Effector memory CD8-positive, alpha-beta T cell (primary cell): ENCODE measurements at regions not wholly inside any gene's neighbourhood (a gene's known extent, or its start where the extent isn't known, plus 50 kb on each side); places are given as distances from the start of the nearest gene placed in this dataset.

Source experiments
- ATAC-seq: fragments of 150-1000 bp; cut with Tn5 transposase; replicated peaks from 2 replicates; pipeline ENCODE4 v1.10.0; 2021; ENCODE audit warnings: mild to moderate bottlenecking, moderate library complexity
- DNase-seq, 3 experiments: peaks; one replicate each; pipeline ENCODE4 v3.0.0; 2021
- H3K27ac Mint-ChIP-seq, 2 donors: one replicate each; pipeline ENCODE4 v1.8.0; 2022; ENCODE audit warnings: mild to moderate bottlenecking in 2 of 2, mixed read lengths in 2 of 2, moderate library complexity in 2 of 2
- H3K27me3 Mint-ChIP-seq, 2 donors: one replicate each; pipeline ENCODE4 v1.8.0; 2022; ENCODE audit warnings: mixed read lengths in 2 of 2
- H3K36me3 Mint-ChIP-seq: one replicate; pipeline ENCODE4 v1.8.0; 2022; ENCODE audit warnings: mild to moderate bottlenecking, moderate library complexity, mixed read lengths; ENCODE audit not compliant: insufficient read depth
- H3K4me1 Mint-ChIP-seq, 2 donors: one replicate each; pipeline ENCODE4 v1.8.0; 2022; ENCODE audit warnings: low read depth in 2 of 2, mixed read lengths in 2 of 2
- H3K4me3 Mint-ChIP-seq, 2 donors: one replicate each; pipeline ENCODE4 v1.8.0; 2022; ENCODE audit warnings: mild to moderate bottlenecking in 2 of 2, mixed read lengths in 2 of 2, moderate library complexity in 2 of 2
- H3K9me3 Mint-ChIP-seq, 2 donors: one replicate each; pipeline ENCODE4 v1.8.0; 2022; ENCODE audit warnings: mixed read lengths in 2 of 2

DNA sequence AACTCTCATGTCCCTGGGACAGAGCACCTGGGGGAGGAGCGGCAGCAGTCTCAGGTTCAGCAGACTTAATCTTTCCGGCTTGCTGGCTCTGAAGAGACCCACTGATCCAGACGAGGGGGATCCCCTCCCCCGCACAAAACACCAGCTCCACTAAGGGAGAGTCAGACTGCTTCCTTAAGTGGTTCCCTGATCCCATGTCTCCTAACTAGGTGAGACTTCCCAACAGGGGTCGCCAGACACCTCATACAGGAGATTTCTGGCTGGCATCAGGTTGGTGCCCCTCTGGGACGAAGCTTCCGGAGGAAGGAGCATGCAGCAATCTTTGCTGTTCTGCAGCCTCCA is 157.2 kb upstream of the TMEM45B start:
- H3K27me3 Mint-ChIP-seq = peaks cover 0 to 10% of the 10 kb centered on the region in 2 donors
- no peaks in the 10 kb centered on the region for H3K36me3 Mint-ChIP-seq
- no peak for DNase-seq
- H3K9me3 Mint-ChIP-seq = peaks cover 10 to 23% of the 10 kb centered on the region in 2 donors
- no peak for ATAC-seq
- H3K4me1 Mint-ChIP-seq = no peaks in the 10 kb centered on the region
- no peak overlapping the region for H3K27ac Mint-ChIP-seq
- no peak overlapping the region for H3K4me3 Mint-ChIP-seq

DNA sequence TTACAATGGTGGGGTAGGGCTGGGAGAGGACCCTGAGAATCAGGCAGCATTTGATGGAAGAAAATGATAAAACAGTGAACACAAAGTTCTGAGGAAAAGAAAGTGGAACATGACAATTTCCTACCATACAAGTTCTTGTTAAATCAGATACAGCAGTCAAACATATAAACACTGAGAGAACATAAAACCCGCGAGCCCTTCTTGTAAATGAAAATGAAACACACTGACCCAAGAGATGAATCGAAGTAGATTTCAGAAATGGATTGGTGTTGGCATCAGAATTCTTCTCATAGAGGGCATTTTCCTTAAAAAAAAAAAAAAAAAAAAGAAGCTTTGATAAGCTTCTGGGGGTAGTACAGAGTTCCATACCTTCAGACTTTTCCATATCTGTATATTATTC is 134.7 kb upstream of the TMEM45B start:
- Mint-ChIP-seq H3K27ac (no peak overlapping the region), H3K4me1 (no peaks in the 10 kb centered on the region), H3K4me3 (no peak overlapping the region), H3K36me3 (no peaks in the 10 kb centered on the region), H3K9me3 (no peaks in the 10 kb centered on the region), H3K27me3 (peaks cover 8 to 10% of the 10 kb centered on the region in 2 donors)
- no peak for ATAC-seq
- DNase-seq = no peak

DNA sequence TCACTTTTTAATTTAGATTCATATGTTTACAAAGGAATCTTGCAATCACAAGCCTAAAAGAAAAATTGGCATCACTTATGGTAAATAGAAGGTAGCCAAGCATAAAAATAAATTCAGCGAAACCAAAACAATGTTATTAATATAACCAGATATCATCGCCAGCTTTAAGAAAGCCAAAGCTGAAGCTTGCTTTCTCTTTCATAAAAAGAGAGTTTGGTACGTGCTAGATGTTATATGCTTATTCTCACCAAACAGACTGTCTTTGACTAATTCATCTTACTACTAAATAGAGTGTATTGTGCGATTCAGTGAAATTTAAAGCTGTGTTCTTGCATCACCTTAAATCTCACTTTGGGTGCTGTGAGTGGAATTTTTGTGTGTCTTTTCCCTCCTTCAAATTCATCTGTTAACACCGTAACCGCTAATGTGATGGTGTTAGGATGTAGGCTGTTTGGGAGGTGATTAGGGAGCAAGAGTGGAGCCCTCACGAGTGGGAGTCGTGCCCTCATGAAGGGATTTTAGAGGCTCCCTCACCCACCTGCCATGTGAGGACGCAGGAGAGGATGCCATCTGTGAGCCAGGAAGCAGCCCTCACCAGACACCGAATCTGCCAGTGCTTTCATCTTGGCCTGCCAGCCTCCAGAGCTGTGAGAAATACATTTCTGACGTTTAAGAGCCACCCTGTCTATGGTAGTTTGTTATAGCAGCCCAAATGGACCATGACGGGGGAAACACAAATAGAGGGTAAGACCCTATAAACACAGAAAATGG is 134.1 kb upstream of the TMEM45B start:
- H3K27me3 Mint-ChIP-seq = peaks cover 8 to 10% of the 10 kb centered on the region in 2 donors
- no peaks in the 10 kb centered on the region for H3K9me3 Mint-ChIP-seq
- H3K4me3 Mint-ChIP-seq = no peak overlapping the region
- no peak overlapping the region for H3K27ac Mint-ChIP-seq
- H3K36me3 Mint-ChIP-seq = no peaks in the 10 kb centered on the region
- H3K4me1 Mint-ChIP-seq = no peaks in the 10 kb centered on the region
- ATAC-seq = no peak
- no peak for DNase-seq

DNA sequence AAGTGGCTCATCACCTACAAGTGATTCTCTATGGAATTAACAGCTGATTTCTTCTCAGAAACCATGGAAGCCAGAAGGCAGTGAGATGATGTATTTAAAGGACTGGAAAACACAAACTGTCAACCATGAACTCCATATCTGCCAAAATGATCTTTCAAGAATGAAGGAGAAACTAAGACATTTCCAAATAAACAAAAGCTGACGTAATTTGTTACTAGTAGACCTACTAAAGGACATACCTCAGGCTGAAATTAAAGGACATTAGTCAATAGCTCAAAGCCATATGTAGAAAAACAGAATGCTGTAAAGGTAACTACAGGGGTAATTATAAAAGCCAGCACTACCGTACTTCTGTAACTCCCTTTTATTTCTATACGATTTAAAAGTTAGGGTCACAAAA is 129.4 kb upstream of the TMEM45B start:
- DNase-seq (no peak), ATAC-seq (no peak)
- Mint-ChIP-seq H3K27me3 (peaks cover 15 to 21% of the 10 kb centered on the region in 2 donors), H3K36me3 (no peaks in the 10 kb centered on the region), H3K9me3 (no peaks in the 10 kb centered on the region), H3K27ac (no peak overlapping the region), H3K4me1 (no peaks in the 10 kb centered on the region), H3K4me3 (no peak overlapping the region)

DNA sequence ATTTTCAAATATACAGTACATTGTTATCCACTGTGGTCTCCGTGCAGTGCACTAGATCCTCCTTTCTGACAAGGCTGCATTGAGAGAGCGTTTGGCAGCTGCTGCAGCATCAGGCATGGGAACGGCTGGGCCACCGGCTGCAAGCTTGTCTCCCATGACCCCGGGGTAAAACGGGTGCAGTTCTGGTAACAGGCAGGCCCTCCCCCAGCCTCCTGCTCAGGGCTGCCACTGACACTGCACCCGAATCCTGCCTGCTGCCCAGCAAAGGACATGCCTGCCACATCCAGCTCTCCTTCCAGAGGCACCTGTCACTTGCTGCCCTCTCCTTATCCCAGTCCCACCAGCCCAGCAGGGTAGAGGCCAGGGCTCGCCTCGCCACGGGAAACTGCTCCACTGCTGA is 124.5 kb upstream of the TMEM45B start:
- DNase-seq (no peak), ATAC-seq (no peak)
- Mint-ChIP-seq H3K4me3 (no peak overlapping the region), H3K4me1 (peaks cover 4% of the 10 kb centered on the region in 2 donors), H3K27ac (no peak overlapping the region), H3K36me3 (peaks cover 3% of the 10 kb centered on the region), H3K9me3 (no peaks in the 10 kb centered on the region), H3K27me3 (peaks cover 7 to 31% of the 10 kb centered on the region in 2 donors)

DNA sequence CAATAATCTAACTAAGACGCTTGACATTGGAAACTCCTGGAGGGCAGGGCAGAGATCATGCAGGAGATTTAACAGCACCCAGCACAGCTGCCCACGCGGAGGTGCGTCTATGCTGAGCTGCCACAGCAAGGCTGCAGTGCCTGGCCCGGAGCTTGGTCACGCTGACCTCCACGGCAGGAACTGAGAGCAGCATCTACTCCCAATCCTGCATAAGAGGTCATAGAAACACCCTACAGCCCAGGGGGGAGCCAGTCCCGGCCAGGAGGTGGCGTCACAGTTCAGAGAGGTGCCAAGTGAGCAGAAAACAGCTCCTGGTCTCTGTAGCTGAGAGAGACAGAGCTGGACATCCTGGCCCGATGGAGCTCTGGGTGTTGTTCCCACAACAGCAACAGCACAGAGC is 121.1 kb upstream of the TMEM45B start:
- Mint-ChIP-seq H3K27ac (no peak overlapping the region), H3K4me1 (peaks cover 4 to 6% of the 10 kb centered on the region in 2 donors), H3K4me3 (no peak overlapping the region), H3K27me3 (peaks cover 10 to 53% of the 10 kb centered on the region in 2 donors), H3K36me3 (peaks cover 3% of the 10 kb centered on the region), H3K9me3 (no peaks in the 10 kb centered on the region)
- DNase-seq (no peak), ATAC-seq (no peak)

DNA sequence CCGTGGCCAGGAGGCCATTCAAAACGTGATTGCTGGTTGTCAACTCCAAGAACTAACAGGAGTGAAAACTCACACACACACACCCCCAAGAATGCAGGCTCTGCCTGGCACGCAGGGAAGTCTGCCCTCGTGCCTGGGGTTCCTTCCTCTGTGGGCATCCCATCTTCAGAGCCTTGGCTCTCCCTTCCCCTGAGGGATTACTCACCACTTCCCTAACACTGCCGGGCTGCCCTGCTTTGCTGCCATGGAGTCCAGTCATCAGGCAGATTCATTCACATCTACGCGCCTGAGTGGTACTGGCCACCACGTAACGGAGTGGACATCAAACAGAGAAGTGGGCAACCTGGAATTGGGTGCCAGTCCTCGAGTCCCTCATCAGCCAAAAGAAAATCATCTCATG is 120.7 kb upstream of the TMEM45B start:
- H3K9me3 Mint-ChIP-seq = no peaks in the 10 kb centered on the region
- peaks cover 4 to 6% of the 10 kb centered on the region in 2 donors for H3K4me1 Mint-ChIP-seq
- H3K27ac Mint-ChIP-seq = no peak overlapping the region
- no peak for ATAC-seq
- H3K36me3 Mint-ChIP-seq = peaks cover 3% of the 10 kb centered on the region
- H3K4me3 Mint-ChIP-seq = peak overlapping the region; percentile 78 to 79
- DNase-seq = no peak
- H3K27me3 Mint-ChIP-seq = peaks cover 10 to 58% of the 10 kb centered on the region in 2 donors

DNA sequence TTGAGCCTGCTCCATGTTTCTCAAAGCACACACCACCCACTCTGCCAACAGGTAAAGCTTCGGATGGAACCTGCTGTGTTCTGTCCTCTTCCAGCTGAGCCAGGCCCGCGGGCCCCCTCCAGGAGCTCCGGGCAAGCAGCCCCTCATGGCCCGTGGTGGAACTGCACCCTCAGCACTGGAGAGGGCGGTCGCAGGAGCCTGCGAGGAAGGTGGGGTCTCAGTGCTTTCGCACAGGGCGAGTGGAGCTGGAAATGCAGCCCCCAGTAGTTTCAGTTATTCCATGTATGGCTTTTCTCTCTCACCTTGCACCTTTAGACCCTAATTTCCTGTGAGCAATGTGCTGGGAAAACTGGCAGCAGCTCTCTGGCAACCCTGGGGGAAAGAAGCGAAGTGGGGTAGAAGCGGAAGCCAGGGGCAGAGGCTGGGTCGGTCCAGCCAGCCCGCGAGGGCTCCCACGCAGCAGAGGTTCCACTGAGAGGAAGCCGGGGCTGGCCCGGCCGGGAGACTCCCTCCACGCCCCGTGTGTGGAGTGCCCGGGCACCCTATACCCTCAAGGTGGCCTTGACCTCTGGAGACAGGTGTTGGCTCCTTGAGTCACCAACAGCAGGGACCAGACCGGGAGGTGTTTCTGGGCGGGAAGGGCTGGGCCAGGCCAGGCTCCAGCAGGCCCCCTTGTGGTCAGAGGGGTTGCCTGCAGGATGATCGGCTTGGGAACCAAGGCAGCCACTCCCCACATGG is 119.9 kb upstream of the TMEM45B start:
- ATAC-seq (peak; percentile 86), DNase-seq (peak; percentile 23 to 45 (median 25))
- peaks cover 10 to 57% of the 10 kb centered on the region in 2 donors for H3K27me3 Mint-ChIP-seq
- H3K4me1 Mint-ChIP-seq = peaks cover 4 to 6% of the 10 kb centered on the region in 2 donors
- H3K9me3 Mint-ChIP-seq = no peaks in the 10 kb centered on the region
- peaks cover 3% of the 10 kb centered on the region for H3K36me3 Mint-ChIP-seq
- no peak overlapping the region for H3K27ac Mint-ChIP-seq
- peak overlapping the region; percentile 78 to 79 for H3K4me3 Mint-ChIP-seq

DNA sequence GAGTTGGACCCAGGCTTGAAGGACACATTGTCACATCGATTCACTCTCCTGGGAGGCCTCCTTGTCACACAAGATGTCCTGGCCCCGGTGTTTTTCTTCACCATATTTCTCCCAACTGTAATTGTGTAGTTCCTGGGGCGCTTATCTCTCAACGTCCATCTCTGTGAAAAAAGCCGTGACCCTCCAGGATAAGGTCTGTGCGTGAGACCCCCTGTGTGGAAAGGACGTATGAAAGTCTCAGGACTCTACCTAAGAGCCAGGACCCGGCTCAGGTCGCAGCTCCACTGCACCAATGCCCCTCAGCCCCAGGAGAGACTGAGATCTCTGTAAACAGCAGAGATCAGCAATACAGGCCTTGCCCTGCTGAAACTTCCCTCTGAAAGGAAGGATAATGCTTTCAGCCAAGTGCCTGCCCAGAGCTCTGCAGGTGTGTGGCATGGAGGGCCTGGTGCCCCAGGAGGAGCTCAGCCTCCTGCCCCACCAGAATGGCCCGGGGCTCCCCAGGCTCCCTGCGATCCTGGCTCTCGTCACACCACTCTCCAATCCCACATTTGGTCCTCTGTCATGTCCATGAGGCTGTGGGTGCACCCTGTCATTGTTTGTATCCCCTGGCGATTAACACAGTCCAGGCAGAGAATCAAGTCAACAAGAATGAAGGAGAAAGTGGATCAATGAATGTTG is 119.2 kb upstream of the TMEM45B start:
- peaks cover 3% of the 10 kb centered on the region for H3K36me3 Mint-ChIP-seq
- H3K27me3 Mint-ChIP-seq = peaks cover 10 to 50% of the 10 kb centered on the region in 2 donors
- H3K4me1 Mint-ChIP-seq = peaks cover 4 to 6% of the 10 kb centered on the region in 2 donors
- peak overlapping the region; percentile 64 to 78 for H3K4me3 Mint-ChIP-seq
- H3K27ac Mint-ChIP-seq = no peak overlapping the region
- no peaks in the 10 kb centered on the region for H3K9me3 Mint-ChIP-seq
- ATAC-seq (no peak), DNase-seq (no peak)

DNA sequence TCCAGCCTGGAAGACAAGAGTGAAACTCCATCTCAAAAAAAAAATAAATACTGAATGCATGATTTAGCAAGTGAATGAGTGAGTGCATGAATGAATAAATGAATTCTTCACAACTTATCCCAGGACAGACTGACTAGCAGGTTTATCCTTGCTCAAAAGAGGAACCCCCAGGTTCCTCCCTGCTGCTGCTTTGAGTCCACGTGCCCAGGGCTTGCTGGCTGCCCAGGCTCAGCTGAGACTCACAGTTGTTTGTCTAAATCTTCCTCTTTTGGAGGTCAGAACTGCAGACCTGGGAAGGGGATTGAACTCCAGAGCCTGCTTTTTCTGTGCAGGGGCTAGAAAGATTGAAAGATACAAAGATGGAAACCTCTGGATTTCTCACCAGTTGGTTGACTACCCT is 117.4 kb upstream of the TMEM45B start:
- DNase-seq (no peak), ATAC-seq (no peak)
- Mint-ChIP-seq H3K27ac (no peak overlapping the region), H3K9me3 (no peaks in the 10 kb centered on the region), H3K4me1 (peaks cover 4 to 6% of the 10 kb centered on the region in 2 donors), H3K4me3 (no peak overlapping the region), H3K36me3 (peaks cover under 1% of the 10 kb centered on the region), H3K27me3 (peaks cover 16 to 49% of the 10 kb centered on the region in 2 donors)

DNA sequence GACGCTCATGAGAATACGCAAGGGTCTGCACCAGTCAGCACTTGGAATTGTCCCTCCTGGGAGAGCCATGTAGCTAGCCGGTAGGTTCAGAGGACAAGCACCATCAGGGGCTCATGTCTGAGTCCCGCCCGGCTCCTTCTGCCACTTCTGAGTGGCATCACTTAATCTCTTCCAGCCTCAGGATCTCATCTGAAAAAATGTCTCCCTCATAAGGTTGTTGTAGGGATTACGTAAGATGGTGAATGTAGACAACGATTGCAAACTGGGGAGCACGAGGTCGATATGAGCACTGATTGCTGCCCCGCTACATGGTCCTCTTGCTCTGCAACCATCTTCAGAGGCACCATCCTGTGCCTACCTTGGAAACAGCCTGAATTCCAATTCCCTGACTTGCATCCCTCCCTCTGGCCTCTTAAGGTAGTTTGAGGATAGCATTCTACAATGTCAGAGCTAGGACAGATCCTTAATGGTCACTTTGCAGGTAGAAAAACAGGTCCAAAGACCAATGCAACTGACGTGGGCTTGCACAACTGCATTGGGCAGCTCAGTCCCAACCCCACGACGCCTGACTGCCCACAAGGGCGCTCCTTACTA is 115.8 kb upstream of the TMEM45B start:
- Mint-ChIP-seq H3K4me1 (peaks cover 4 to 6% of the 10 kb centered on the region in 2 donors), H3K27me3 (peaks cover 16 to 65% of the 10 kb centered on the region in 2 donors), H3K9me3 (no peaks in the 10 kb centered on the region), H3K4me3 (no peak overlapping the region), H3K27ac (no peak overlapping the region), H3K36me3 (peaks cover 3% of the 10 kb centered on the region)
- ATAC-seq (no peak), DNase-seq (no peak)

DNA sequence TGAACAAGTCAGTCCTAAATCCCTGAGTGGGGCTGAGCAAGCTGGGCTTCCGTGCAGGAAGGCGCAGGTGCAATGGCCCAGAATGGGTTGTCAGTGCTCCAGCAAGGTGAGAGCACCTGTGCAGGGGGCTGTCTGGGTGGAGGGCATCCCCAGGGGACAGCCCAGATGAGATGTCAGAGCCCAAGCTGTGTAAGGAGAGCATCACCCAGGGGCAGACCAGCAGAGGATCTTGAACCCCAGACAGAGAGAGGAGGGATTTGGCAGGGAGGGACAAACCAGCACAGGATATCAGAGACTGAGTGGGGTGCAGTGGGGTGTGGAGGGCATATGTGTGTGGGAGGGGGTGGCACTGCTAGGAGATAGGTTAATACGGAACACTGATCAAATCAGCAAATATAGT is 114.9 kb upstream of the TMEM45B start:
- no peak for ATAC-seq
- H3K27me3 Mint-ChIP-seq = peaks cover 20 to 68% of the 10 kb centered on the region in 2 donors

DNA sequence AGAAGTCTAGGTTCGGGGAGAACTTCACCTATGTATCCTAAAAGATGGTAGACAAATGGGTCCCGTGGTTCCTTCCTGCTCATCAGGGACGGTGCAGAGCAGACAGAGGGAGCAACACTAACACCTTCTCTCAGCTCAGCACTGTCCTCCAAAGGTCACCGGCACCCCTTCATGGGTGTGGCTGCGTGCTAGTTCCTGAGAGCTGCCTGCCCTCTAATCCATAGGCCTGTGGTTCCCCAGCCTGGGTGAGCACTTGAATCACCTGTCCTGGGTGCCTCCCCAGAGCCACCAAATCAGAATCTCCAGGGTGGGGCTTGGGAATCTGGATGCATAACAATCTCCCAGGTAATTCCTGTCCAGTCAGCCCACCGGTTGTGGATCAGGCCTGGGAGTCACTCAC is 113.9 kb upstream of the TMEM45B start:
- Mint-ChIP-seq H3K4me3 (no peak overlapping the region), H3K4me1 (no peaks in the 10 kb centered on the region), H3K27ac (no peak overlapping the region), H3K36me3 (peaks cover 3% of the 10 kb centered on the region), H3K9me3 (no peaks in the 10 kb centered on the region), H3K27me3 (peaks cover 30 to 68% of the 10 kb centered on the region in 2 donors)
- no peak for DNase-seq
- no peak for ATAC-seq

More for the DNA sequence above, 114.9 kb upstream of the TMEM45B start:
- no peak overlapping the region for H3K27ac Mint-ChIP-seq
- no peak for DNase-seq
- H3K36me3 Mint-ChIP-seq = peaks cover 3% of the 10 kb centered on the region
- H3K4me1 Mint-ChIP-seq = peaks cover under 1 to 4% of the 10 kb centered on the region in 2 donors
- H3K9me3 Mint-ChIP-seq = no peaks in the 10 kb centered on the region
- H3K4me3 Mint-ChIP-seq = no peak overlapping the region
